Renal pelvis (tissue), 1 donor: ENCODE measurements at regions not wholly inside any gene's neighbourhood (a gene's known extent, or its start where the extent isn't known, plus 50 kb on each side); places are given as distances from the start of the nearest gene placed in this dataset.
A peak's percentile ranks its signal among the peaks of the same experiment; 100 is the strongest.
"Not testable (repeated sequence)": the region's sequence is repeated elsewhere in the genome, so short reads cannot be mapped to it uniquely, and the experiment has no call there.

Source experiments
- DNase-seq: peaks from one replicate; pipeline ENCODE4 v3.0.0-alpha.2; 2013

- DNase-seq: no peak
These were observed 376.3 kb upstream of the UBE2E3 start for GRCh38 chr2:180604077-180604476.

DNA sequence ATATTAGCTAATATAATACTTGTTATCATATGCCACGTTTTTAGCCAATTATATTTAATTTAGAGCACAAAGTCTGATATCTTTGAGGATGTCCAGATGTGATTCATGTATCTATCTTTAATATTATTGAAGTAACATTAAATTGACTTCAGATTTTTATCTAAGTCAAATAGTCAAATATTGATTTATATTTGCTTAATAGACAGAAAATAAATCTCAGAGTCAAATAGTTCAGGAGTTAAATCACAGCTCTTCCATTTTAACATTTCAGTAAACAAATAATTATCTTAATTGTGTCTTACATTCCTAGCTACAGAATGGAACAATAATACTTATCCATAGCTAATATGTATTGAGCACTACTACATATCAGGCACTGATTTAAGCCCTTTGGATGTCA lies 379.4 kb upstream of the UBE2E3 start:
- DNase-seq: no peak

- no peak for DNase-seq
These were observed 380.6 kb upstream of the UBE2E3 start for GRCh38 chr2:180599804-180600203.

- no peak for DNase-seq
These were observed 383.2 kb upstream of the UBE2E3 start for GRCh38 chr2:180597179-180597578.

- DNase-seq: no peak
These were observed 384.0 kb upstream of the UBE2E3 start for GRCh38 chr2:180596453-180596852.

GRCh38 chr2:180591947-180592346 lies 388.5 kb upstream of the UBE2E3 start:
- DNase-seq: no peak

GRCh38 chr2:180591093-180591781 lies 389.2 kb upstream of the UBE2E3 start:
- not testable (repeated sequence) for DNase-seq

- no peak for DNase-seq
These were observed 396.8 kb upstream of the UBE2E3 start for GRCh38 chr2:180583441-180584140.

DNA sequence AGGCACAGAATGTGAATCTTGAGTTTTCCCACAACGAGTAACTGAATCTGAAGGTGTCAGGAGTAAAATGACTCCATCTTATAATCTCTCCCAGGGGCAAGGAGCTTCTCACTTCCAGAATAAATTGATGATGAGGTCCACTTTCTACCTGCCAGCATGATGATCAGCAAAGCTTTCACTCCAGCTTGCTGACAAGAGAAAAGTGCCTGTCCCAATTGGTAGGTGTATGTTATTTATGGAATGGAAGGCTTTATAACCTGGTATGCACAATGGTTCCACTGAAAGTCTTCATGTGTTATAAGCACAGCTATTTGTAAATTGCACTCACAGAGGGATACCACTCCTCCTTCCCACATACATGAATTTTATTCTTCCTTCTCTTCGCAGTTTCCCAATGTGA lies 401.0 kb upstream of the UBE2E3 start:
- no peak for DNase-seq

DNA sequence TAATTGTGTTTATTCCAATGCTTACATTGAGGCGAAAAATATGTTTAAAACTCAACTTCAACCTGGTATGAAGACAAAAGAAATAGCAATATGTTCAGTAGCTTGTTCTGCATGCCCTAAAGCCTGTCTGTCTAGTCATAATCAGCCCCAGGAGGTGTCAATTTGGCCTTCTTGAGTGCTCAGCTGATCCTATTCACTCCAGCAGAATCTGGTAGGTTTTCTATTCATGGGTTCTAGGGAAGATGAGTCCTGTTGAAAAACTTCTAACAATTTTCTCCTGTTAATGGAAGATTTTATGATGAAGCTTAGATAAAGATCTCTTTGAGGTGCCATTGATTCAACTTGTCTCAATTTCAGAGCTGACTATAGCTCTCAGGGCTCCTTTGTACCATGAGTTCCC lies 402.0 kb upstream of the UBE2E3 start:
- DNase-seq: no peak

GRCh38 chr2:180577567-180577966 lies 402.8 kb upstream of the UBE2E3 start:
- DNase-seq: no peak

- DNase-seq: no peak
These were observed 406.5 kb upstream of the UBE2E3 start for GRCh38 chr2:180573951-180574350.

GRCh38 chr2:180572346-180572745 lies 408.1 kb upstream of the UBE2E3 start:
- no peak for DNase-seq

DNA sequence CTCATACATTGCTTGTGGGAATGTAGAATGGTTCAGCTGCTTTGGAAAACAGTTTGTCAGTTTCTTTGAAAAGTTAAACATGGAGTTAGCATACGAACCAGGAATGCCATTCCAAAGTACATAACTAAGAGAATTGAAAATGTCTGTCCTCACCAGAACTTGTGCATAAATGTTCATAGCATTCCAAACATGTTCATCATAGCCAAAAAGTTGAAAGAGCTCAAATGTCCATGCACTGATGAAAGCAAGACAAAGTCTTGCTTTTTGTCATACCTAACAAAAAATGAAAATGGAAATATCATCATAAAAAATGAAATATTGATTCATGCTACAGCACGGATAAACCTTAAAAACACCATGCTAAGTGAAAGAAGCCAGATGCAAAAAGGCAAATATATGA lies 408.8 kb upstream of the UBE2E3 start:
- DNase-seq: peak; percentile 8

DNA sequence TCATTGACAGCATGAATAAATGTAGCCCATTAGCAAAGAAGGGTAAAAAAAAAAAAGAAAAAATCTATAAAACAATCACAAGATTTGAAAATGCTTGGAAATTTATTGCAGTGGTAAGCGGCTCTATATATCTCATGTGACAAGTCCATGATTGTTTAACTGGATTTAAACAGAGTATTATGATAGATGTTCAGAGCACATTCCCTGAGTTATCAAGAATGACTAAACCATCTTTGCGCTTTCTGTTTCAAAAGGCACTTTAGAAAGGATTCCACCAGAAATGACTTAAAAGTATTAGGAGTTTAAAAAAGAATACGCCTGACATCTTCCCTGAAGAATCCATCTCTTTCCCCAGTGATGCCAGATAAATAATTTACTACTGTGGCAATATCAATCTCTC lies 409.5 kb upstream of the UBE2E3 start:
- DNase-seq: no peak

- DNase-seq: no peak
These were observed 416.4 kb upstream of the UBE2E3 start for GRCh38 chr2:180564051-180564450.

DNA sequence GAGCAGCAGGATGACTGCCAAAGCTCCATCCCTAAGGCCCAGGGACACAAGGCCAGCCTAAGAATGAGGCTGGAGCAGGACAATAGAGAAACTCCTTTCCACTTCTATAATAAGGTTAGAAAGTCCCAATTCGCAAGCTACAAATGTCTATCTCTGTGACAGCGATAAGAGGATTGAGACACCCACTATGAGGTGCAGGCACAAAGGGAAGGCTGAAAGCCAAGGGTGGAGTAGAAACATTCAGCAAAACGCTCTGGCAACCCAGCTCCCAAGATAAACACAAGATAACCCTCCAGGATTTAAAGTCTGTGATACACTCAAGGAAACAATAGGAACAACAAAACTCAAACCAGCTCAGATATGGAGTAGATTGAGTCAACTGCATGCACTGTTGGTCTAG lies 418.0 kb upstream of the UBE2E3 start:
- DNase-seq: no peak

GRCh38 chr2:180559771-180560170 lies 420.6 kb upstream of the UBE2E3 start:
- peak; percentile 3 for DNase-seq

DNA sequence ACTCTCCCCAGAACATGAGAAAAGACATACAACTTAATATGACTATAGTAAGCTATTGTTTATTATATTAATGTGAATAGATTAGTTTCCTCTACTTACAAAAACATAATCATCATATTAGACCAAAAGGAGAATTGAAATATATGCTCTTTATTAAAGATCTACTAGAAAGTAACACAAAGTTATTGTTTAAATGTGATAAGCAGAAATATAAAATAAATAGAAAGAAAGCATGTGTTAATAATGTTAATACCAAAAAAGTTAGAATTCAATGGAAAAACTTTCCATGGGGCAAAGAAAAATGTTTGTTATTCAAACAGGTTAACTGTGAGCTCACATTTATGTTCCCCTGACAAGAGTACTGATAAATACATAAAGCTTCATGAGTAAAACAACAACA lies 421.4 kb upstream of the UBE2E3 start:
- DNase-seq: no peak

DNA sequence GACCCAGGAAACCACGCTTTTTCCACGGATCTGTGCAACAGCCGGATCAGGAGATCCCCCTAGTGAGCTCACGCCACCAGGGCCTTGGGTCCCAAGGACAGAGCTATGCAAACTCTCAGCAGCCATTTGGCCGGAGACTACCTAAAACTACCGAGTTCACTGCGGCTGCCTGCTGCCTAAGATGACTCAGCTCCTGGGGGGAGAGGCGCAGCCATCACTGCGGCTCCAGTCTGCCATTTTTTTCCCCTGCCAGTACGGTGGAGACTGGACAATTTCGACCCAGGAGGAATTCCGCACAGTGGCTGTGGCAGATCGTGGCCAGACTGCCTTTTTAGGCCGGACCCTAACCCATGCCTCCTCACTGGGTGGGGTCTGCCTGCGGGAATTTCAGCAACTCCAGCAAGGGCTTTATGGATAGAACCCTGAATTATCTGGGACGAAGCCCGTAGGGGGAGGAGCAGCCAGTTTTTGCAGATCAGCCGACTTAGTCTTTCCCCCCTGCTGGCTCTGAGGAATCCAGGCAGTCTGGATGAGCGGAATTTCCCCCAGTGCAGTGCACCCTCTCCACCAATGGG lies 424.9 kb upstream of the UBE2E3 start:
- no peak for DNase-seq

DNA sequence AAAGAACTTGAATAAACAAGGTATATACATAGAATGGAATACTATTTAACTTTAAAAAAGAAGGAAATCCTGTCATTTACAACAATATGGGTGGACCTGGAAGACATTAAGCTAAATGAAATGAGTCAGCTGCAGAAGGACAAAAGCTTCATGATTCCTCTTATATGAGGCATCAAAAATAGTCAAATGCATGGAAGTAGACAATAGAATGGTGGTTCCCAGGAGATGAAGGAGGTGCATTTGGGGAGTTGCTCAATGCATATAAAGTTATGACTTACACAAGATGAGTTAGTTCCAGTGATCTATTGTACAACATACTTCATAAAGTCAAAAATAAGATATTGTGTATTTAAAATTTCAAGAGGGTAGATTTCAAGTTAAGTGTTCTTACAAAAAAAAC lies 426.1 kb upstream of the UBE2E3 start:
- DNase-seq: no peak

- DNase-seq: no peak
These were observed 427.2 kb upstream of the UBE2E3 start for GRCh38 chr2:180553094-180553715.

DNA sequence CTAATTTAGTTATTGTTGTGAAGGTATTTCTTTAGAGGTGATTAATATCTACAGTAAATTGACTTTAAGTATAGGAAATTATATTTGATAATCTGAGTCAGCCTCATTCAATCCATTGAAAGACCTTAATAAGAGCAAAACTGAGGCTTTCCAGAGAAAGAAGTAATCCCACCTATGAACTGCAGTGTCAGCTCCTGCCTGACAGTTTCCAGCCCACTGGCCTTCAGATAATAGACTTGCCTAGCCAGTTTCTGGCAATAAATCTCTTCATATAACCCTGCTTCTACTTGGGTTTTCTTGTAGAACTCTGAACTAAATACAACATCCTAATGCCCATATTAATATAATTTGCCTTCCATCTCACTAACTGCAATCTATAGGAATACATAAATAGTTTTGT lies 437.9 kb upstream of the UBE2E3 start:
- peak; percentile 4 for DNase-seq
